Fibroblast of gingiva (primary cell): ENCODE measurements at regions not wholly inside any gene's neighbourhood (a gene's known extent, or its start where the extent isn't known, plus 50 kb on each side); places are given as distances from the start of the nearest gene placed in this dataset.
"Not testable (repeated sequence)": the region's sequence is repeated elsewhere in the genome, so short reads cannot be mapped to it uniquely, and the experiment has no call there.

Experiments used
- DNase-seq: peaks from one replicate; pipeline ENCODE4 v3.0.0-alpha.2; 2011; ENCODE audit warnings: low read depth

DNA sequence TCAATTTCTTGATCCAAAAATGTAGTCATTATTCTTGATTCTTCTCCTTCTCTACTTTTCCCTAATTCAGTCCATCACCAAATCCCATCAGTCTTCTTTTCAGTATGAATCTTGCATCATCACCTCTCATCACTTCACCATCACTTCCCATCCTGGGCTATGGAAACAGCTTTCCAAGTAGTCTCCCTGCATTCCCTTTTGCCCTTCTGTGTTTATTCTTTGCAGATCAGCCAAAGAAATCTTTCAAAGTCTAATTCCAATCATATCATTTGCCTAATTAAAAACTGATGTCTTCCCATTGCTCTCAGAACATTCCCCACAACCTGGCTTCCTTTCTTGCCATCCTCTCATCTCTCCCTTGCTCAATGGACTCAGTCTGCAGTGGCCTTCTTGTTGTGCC is 201.7 kb upstream of the ADAMTS3 start:
- peak; percentile 2 for DNase-seq

DNA sequence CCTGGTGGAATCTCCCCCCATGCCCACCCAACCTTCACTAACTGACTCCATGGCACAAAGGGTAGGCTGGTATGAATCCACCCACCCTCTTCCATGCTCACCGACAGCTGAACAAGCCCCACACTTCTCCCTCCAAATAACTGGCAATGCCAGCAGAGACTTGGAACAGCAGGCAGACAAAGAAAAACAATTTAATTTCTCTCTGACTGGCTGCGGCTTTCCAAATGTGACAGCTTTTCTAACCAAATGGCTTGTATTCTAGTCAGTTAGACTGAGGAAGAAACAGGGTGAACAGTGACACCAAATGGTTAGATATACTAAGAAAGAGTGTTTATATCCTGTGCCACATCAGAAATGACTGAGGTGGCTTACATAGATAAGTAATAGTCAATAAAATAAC is 199.3 kb upstream of the ADAMTS3 start:
- no peak for DNase-seq

DNA sequence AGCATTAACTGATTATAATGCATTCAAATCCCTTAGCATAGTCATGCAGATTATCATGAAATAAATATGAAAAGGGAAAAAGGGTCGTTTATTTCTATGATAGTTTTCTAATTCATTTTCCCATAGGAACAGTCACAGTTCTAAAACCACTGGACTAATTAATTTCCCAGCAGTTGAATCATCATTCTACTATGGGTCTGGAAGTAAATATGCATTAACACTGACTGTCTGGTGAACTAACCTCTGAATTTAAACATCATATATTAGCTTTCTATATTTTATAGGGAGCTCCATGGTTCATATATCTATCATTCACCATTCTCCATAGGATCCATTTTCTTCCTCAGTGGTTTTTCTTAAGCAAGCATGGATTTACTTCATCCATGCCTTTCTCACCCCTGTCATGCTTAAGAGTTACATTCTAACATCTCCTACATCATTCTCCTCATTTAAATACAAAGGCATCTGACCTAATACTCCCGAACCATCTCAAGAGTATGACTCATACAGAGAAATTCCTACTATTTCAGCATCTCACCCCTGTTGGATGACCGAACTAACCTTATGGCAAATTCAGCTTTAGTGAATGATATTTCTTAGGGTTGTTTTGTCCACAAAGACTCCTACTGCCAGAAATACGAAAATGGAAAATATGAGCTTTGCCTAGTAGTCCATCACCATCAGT is 198.7 kb upstream of the ADAMTS3 start:
- DNase-seq: peak; percentile 11

DNA sequence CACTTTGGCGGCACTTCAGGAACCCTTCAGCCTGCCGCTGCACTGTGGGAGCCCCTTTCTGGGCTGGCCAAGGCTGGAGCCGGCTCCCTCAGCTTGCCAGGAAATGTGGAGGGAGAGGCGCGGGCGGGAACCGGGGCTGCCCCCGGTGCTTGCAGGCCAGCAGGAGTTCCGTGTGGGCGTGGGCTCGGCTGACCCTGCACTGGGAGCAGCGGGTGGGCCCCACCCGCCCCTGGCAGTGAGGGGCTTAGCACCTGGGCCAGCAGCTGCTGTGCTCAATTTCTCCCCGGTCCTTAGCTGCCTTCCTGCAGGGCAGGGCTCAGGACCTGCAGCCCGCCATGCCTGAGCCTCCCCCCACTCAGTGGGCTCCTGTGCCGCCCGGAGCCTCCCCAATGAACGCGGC is 196.8 kb upstream of the ADAMTS3 start:
- DNase-seq: not testable (repeated sequence)

DNA sequence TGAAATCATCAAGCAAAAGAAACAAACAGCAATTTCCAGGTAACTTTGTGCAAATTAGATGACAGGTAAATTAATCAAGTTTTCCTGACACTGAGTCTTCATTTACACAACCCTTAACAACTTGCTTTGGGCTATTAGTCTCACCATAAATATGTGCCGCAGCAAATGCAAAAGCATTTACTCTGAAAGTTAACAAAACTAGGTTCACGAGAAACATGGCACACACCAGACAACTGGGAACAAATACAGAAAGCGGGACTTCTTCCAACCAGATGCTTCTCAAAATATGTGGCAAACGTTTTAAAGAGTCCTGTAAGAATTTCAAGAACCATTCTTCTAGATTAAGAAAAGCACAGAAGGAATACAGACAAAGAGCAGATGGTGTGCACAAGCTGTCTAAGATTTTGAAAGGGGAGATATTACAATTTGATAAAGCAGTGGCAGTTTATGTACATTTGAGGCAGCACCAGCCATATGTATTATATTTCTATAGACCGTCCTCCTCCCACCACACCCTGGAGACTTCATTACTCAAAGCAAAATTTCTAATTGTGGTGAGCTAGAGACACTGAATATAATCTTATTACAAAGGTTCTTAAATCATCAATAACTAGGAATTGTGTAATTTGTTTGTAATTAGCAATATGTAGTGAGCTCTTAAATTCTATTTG is 192.5 kb upstream of the ADAMTS3 start:
- DNase-seq: no peak

DNA sequence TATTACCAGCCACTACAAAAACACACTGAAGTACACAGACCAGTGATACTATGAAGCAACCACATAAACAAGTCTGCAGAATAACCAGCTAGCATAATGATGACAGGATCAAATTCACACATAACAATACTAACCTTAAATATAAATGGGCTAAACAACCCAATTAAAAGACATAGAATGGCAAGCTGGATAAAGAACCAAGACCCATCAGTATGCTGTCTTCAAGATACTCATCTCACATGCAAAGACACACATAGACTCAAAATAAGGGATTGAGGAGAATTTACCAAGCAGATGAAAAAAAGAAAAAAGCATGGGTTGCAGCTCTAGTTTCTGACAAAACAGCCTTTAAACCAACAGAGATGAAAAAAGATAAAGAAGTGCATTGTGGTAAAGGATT is 184.4 kb upstream of the ADAMTS3 start:
- DNase-seq: not testable (repeated sequence)

DNA sequence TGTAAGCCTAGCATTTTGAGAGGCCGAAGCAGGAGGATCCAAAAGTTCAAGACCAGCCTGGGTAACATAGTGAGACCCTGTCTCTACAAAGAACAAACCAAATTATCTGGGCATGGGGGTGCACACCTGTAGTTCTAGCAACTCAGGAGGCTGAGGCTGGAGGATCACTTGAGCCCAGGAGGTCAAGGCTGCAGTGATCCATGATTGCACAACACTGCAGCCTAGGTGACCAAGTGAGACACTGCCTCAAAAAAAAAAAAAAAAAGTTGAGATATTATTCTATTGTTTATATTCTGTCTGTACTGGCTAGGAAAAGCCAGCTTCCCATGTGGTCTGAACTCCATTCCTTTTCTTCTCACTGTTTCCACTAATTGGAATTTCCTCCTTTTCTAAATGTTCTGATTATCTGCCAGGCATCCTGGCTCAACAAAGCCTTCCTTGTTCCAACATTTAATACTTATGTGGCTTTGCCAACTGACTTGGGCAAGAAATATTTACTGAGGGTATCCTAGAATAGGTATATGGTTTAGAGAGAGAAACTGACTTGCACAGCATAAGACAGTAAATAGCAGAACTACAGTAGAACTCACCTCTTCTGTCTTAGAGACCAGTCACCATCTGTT is 175.2 kb upstream of the ADAMTS3 start:
- DNase-seq: no peak

DNA sequence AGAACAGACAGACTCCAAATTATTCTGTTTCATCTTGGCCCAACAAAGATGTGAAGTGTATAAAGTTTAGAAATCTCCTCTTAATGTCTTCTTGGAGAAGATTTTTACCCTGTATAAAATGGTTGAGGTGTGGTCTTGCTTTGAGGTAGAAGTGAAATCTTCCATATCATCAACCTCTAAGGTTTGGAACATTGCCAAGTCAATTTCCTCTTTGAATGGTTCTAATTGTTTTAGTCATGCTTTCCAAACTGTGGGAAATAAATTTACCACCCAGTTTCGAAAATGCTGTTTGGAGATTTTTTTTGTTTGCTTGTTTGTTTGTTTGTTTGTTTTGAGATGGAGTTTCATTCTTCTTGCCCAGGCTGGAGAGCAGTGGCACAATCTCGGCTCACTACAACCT is 174.1 kb upstream of the ADAMTS3 start:
- DNase-seq: no peak

DNA sequence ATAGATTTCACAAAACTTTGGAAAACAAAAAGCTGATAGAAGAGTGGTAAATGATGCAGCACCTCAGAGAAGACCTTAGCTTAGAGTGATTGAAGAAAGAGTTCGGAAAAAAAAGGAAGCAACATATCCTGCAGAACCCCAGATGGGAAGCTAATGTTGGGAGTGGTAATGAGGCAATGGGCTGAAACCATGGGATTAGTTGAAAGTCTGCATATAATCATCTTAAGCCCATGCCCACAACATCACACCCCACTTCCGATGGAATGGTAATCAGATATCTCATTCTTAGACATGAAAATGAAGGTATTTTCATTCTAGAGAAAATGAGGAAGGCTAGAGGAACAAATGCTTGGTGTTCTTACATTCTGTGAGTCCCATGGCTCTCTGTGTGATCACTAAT is 146.3 kb upstream of the ADAMTS3 start:
- DNase-seq: no peak

DNA sequence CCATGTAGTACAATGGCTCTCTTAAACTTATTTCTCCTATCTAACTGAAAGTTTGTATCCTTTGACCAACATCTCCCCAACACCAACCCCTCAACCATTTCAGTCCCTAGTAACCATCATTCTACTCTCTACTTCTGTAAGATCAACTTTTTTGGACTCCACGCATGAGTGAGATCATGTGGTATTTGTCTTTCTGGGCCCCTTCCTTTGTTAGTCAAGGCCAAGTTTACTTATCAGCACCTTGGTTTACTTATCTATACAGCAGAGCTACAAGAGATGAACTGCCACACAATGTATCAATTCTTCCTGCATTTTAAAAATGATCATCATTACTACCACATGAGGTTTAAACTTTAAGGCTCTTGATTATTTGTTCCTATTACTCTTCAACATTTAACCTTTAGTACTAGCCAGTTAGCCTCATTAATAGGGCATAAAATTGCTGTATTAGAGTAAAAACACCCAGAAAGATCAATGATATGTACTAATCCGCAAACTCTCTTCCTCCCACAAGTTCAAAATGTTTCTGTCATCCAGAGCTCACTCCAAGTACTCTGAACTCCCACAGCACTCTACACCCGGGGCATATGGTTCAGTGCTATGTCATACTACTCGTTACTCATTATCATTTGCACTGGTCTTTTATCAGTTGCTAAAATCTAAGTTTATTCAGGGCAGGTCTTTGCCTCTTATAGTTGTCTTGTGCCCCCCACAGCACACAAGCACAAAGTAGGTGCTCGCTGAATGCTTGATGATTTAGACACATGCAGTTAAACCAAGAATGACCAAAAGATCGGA is 145.7 kb upstream of the ADAMTS3 start:
- DNase-seq: no peak

DNA sequence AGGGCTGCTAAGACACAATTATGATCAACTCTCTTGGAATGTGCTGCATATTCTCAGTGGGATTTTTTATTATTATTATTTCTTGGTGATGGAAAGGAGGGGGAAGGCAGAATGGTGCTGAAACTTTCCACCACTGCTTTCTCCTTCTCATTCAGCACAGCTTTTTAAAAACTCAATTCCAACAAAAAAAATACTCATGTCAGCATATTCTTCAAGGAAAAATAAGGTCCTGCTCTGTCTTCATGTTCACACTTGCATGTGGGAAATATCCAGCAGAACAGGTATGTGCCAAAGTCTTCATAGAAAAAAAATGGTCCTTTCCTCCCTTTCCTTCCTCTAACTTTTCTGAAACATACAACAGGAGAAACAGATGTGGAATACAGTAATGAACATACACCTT is 144.0 kb upstream of the ADAMTS3 start:
- DNase-seq: no peak

DNA sequence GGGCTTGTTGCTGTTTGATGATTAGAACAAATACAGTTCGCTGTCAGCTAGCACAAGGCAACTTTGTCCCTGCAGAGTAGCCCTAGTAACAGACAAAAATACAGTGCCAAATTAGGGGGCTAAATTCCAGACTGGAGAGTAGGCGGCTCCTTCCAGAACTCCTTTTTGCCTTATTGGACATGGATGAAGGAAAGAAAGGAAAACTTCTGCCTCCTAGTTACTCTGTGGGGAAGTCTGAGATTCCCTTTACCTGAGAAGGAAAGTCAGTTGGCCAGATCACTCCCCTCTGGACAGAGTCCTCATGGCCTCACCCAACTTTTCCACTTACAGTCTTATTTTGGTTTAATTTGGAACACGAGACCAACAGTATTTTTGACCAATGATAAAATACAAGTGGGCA is 140.5 kb upstream of the ADAMTS3 start:
- no peak for DNase-seq

DNA sequence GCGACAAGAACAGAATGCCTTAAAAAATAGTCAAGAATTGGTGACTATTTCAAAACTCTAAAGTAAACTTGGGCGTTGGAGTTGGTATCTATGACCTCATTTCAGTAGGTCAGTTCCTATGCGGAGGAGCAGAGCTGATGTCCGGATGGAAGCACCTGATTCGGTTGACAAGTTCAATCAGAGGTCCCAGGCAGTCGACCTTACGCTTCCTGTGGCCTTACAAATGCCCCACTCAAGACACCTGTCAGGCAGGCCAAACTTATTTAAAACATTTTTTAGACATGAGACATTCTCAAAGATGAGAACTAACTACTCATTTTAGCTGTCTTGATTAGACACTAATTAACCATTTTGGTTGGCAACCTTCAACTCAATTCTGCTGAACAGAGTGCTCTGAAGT is 137.7 kb upstream of the ADAMTS3 start:
- DNase-seq: no peak

DNA sequence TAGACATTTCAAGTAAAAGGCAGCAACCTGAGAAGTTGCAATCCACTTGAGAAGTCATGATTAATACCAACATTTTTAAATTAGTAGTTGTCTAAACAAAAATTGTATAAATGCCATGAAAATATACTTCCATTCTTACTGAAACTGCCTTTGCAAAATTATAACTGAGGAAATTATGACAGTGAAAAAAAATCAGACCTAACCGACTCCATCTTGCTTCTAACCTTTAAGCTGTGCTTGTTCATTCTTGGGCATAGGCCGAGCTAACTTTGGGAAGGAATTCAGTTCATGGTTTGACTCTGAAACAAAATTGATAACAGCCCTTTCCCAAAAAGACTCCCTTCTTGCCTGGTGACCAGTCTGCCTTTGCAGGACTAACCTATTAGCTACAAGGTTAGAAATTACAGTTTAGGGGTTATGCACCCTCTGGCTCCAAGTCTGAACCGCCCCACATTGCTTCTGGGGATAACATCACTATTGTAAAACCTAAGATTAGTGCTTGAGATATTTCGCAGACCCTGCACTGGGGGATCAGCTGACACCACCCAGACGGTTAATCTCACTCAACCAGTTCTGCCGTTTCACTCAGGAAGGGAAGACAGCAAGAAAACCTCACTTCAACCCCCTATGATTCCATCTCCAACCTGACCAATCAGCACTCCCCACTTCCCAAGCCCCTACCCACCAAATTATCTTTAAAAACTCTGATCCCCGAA is 136.1 kb upstream of the ADAMTS3 start:
- not testable (repeated sequence) for DNase-seq

DNA sequence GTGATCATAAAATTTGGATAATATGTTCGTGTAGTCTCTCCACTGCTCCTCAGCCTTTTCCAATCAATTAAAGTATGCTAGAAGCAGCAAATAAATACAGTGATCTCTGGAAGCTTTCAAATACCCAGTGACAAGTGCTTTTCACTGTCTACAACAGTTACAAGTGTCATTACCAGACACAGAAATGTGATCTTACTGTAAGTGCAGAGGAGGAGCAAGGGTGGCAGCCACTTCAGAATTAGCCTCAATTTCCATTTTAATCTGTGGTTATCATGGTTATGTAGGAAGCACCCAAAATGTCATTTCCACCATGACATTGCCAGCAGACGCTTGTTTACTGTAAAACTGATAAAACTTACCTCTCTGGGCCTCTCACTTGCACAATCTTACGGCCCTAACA is 133.9 kb upstream of the ADAMTS3 start:
- DNase-seq: no peak

DNA sequence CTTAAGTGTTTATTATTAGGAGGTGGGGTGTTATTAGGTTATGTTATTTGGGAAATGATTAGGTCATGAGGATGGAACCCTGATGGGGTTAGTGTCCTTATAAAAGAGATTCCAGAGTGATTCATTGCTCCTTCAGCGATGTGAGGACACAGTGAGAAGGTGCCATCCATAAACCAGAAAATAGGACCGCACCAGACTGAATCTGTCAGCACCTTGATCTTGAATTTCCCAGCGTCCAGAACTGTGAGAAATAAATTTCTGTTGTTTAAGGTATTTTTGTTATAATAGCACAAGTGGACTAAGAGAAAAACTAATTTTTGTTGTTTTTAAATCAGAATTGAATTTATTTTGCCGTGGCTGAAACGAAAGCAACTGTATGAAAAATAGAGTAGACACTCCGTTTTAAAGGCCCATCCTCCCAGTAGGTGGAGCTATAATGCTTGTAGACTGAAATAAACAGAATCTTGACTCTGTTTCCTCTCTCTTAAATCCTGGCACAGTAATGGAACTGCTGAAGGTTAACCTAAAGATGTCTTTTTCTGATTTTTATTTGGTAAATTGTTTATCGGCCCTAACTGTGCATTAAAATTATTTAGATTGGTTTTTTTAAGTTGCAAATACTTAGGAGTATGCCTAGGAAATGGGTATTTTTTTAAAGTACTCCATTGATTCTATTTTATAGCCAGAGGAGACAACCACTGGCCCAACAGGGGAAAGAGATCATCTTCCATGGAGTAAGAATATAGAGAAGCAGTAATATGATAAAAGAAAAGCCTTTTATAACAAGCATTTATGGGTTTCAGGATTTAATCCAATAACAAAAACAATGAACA is 133.2 kb upstream of the ADAMTS3 start:
- peak; percentile 33 for DNase-seq

DNA sequence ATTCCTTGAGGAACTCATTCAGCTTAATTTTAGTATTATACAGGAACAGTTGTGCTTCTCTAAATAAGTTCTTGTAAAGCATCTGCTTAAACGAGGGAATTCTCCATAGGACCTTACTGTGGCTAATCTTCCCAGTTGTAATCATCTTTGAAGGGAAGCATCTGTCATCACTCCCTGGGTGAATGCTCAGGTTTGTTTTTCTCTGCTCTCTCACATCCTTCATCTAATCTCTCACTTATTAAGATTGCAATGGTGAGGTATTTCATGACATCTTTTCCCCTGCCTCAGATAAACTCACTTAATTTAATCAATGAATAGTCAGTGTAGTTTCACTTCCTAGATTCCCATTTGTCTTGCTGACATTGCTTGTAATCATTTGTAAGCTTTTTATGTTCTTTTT is 121.8 kb upstream of the ADAMTS3 start:
- DNase-seq: no peak

DNA sequence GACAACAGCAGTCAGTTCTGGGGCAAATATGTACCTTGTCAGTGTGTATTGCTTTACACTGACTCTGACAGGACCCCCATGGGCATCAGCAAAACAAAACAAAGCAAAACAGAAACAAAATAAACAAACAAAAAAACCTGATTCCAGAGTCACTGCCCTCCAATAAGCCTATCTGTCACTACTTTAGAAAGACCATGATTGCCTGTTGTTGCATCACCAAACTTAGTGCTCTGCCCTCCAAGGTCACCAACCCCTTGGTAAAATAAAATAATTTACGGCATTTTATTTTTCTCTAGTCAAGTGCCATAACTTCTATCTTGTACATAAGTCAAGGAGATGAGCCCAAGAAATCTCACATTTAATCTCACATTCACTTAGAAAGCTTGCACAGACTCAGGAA is 120.9 kb upstream of the ADAMTS3 start:
- no peak for DNase-seq

DNA sequence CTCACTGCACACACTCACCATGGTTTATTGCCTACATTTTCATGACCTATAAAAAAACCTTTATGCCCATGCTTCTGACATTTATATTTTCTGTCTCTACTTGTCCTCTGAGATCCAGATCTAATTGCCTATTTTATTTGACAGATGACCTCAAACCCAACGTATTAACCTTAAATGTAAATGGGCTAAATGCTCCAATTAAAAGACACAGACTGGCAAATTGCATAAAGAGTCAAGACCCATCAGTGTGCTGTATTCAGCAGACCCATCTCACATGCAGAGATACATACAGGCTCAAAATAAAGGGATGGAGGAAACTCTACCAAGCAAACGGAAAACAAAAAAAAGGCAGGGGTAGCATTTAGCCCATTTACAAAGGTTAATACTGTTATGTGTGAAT is 117.4 kb upstream of the ADAMTS3 start:
- not testable (repeated sequence) for DNase-seq

DNA sequence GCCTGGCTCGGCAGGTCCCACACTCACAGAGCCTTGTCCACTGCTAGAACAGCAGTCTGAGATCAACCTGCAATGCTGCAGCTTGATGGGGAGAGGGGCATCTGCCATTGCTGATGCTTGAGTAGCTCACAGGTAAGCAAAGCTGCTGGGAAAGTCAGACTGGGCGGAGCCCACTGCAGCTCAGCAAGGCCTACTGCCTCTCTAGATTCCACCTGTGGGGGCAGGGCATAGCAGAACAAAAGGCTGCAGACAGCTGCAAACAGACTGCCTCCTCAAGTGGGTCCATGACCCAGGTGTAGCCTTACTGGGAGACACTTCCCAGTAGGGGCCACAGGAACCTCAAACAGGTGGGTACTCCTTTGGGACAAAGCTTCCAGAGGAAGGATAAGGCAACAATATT is 110.6 kb upstream of the ADAMTS3 start:
- DNase-seq: no peak

DNA sequence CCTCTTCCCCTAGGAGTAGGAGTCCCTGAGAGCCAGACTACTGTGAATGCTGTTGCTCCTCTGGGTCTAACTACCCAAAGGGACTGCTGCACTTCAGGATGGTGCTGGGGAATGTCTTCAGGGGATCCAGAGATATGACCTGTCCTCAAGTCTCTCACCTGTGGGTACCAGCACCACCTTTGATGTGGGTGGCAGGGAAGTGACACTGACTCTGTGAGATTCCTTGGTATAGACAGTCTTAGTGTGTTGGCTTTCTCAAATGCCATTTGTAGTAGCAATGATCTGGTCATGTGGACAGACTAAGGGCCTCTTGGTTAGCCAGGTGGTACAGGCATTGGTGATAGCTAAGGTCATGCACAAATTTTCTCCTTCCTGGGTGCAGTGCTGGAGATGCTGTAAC is 108.9 kb upstream of the ADAMTS3 start:
- DNase-seq: no peak
